22Rv1 (cell line): ENCODE measurements at regions not wholly inside any gene's neighbourhood (a gene's known extent, or its start where the extent isn't known, plus 50 kb on each side); places are given as distances from the start of the nearest gene placed in this dataset.

Source experiments
- H3K27ac ChIP-seq: fragments of 450-650 bp; 2 replicates; pipeline ENCODE4 v1.5.1; 2017
- CTCF ChIP-seq: fragments of 450-650 bp; IDR thresholded peaks from 2 replicates; pipeline ENCODE4 v1.5.1; 2017; ENCODE audit warnings: mild to moderate bottlenecking
- ZFX ChIP-seq: fragments of 450-650 bp; IDR thresholded peaks from 2 replicates; pipeline ENCODE4 v1.6.1; 2017; ENCODE audit warnings: antibody characterized with exemption, borderline replicate concordance

DNA sequence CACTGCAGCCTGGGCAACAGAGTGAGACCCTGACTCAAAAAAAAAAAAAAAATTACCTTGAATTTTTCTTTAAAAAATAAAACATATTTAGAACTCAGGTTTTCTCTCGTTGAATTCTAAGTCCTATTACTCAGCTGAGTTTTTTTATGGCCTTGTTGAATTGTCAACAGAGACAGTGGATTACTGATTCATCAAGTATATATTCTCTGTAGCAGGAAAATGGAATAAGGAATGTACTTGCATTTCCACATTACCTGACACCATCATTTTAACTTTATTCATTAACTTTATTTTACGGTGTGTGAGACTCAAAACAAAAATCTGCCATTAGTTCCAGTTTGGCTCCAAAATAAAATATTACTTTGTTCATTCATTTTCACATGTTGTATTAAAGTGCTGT, 53.8 kb upstream of the APP start:
- no peak overlapping the region for H3K27ac ChIP-seq
- TF ChIP-seq ZFX (no peak), CTCF (no peak)
